ENCODE measurements at regions not wholly inside any gene's neighbourhood (a gene's known extent, or its start where the extent isn't known, plus 50 kb on each side); places are given as distances from the start of the nearest gene placed in this dataset.

GRCh38 chr9:108300306-108301287 is 555.2 kb downstream of the ACTL7B start:
- no peak for TF ChIP-seq CTCF (IDR thresholded peaks at IDR 0.05)
- no peak for TF ChIP-seq POLR2A (IDR thresholded peaks at IDR 0.05)
- TF ChIP-seq EP300 (IDR thresholded peaks at IDR 0.05): no peak
